OCI-LY7 (cell line): ENCODE measurements at regions not wholly inside any gene's neighbourhood (a gene's known extent, or its start where the extent isn't known, plus 50 kb on each side); places are given as distances from the start of the nearest gene placed in this dataset. TPM values are rescaled to one million over a fixed set of nuclear protein-coding genes. Genes with fewer than 3 reads are reported as not detected.

Experiments
- small RNA-seq: library from RNA; depleted of rRNA; stranded (forward); fragments of <200 nt; gene quantifications from one replicate; pipeline ENCODE3, GENCODE V24; 2014

Small RNAs in the stretch of these regions (small RNA-seq; reads per million reads assigned to genes)
- not detected for gene RBBP4P6
